IPS-15b (cell line): ENCODE measurements at regions not wholly inside any gene's neighbourhood (a gene's known extent, or its start where the extent isn't known, plus 50 kb on each side); places are given as distances from the start of the nearest gene placed in this dataset.
"Not testable (repeated sequence)": the region's sequence is repeated elsewhere in the genome, so short reads cannot be mapped to it uniquely, and the experiment has no call there.

Experiments used
- H3K27me3 ChIP-seq: one replicate; pipeline ENCODE4 v1.6.1; 2013; ENCODE audit warnings: low read length; ENCODE audit not compliant: control insufficient read depth, insufficient read depth
- H3K36me3 ChIP-seq: one replicate; pipeline ENCODE4 v1.6.1; 2013; ENCODE audit warnings: low read length; ENCODE audit not compliant: control insufficient read depth, insufficient read depth
- H3K4me1 ChIP-seq: one replicate; pipeline ENCODE4 v1.6.1; 2013; ENCODE audit warnings: mild to moderate bottlenecking, low read length; ENCODE audit not compliant: control insufficient read depth, insufficient read depth
- H3K4me3 ChIP-seq: one replicate; pipeline ENCODE4 v1.5.1; 2013; ENCODE audit warnings: low read depth, low read length
- H3K9ac ChIP-seq: one replicate; pipeline ENCODE4 v1.6.1; 2013; ENCODE audit warnings: low read depth, mild to moderate bottlenecking, low read length
- H3K9me3 ChIP-seq: one replicate; pipeline ENCODE4 v1.6.1; 2013; ENCODE audit warnings: mild to moderate bottlenecking, low read length; ENCODE audit not compliant: control insufficient read depth, insufficient read depth

DNA sequence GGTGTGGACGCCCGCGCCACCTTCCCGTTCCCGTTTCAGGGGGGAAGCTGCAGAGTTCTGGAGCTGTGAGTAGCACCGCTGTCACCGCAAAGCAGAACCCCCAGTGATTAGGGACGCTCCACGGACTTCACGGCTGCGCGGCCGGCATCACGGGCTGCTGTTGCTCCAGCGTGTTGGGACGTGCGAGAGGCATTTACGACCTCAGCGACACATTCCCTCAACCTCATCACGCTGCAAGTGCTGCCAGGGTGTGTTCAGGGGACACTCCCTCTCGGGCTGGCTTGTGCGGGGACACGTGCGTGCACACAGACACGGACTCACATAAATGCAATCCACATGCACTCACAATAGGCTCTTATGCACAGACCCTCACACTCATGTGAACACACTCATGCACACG is 187.9 kb downstream of the NPIPB11 start:
- H3K9me3 ChIP-seq, H3K9ac ChIP-seq, H3K36me3 ChIP-seq, H3K4me3 ChIP-seq, H3K4me1 ChIP-seq, H3K27me3 ChIP-seq: not testable (repeated sequence)

- H3K27me3 ChIP-seq, H3K4me3 ChIP-seq, H3K9ac ChIP-seq, H3K4me1 ChIP-seq, H3K9me3 ChIP-seq, H3K36me3 ChIP-seq: not testable (repeated sequence)
These were observed 188.3 kb downstream of the NPIPB11 start for GRCh38 chr16:29218171-29218570.

DNA sequence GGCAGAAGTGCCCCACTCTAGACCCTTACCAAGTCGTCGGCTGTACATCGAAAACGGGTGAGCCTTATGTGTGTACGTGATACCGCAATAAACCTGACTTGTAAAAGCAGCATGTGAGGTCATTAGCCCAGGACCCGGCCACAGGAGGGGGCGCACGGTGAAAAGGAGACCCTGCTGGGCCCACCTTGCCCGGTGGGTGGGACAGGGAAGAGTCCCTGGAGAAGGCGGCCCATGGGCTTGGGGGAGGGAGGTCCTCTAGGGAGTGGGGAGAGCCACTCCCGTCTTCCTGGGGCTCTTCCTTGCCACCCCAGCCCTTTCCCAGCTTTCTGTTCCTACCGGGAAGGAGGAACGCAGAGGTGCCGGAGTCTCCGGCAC is 188.8 kb downstream of the NPIPB11 start:
- H3K36me3 ChIP-seq, H3K4me3 ChIP-seq, H3K27me3 ChIP-seq, H3K4me1 ChIP-seq, H3K9ac ChIP-seq, H3K9me3 ChIP-seq: not testable (repeated sequence)

DNA sequence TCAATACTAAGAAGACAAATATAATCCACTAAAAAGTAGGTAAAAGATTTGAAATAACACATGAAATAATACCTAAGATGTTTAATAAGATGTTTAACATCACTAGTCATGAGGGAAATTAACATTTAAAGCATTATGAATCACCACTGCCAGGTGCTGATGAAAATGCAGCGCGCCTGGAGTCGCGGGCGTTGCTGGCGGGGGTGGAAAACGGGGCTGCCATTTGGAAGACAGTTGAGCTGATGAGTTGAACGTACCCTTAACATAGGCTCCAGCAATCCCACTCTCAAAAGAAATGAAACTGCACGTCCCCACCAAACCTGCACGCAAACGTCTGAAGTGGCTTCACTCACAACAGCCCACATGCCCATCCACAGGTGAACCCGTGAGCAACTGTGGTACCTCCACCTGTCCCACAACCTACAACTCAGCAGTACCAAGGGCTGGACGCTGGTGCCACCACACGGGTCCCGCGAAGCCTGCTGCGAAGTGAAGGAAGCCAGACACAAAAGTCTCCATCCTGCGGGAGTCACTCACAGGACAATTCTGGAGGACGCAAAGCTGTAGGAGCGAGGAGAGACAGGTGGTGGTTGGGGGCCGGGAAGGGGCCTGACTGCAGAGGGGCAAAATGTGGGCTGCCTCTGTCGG is 189.3 kb downstream of the NPIPB11 start:
- H3K36me3 ChIP-seq, H3K4me3 ChIP-seq, H3K27me3 ChIP-seq, H3K4me1 ChIP-seq, H3K9ac ChIP-seq, H3K9me3 ChIP-seq: not testable (repeated sequence)

DNA sequence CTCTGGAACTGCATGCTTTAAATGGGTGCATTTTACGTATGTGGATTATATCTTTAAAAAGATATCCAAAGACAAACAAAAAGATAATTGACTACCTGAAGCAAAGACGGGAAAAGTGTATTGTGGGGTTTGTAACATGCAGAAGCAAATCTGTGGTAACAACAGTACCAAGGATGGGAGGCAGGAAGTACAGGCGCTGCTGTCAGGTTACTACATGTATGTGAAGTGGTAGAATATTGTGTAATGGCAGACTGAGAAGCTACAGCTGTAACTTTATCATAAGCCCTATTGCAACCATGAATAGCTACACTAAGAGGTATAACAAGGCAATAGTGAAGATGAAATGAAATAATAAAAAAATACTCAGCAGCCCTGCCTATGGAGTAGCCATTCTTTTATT is 192.7 kb downstream of the NPIPB11 start:
- not testable (repeated sequence) for H3K9me3 ChIP-seq, H3K9ac ChIP-seq, H3K36me3 ChIP-seq, H3K27me3 ChIP-seq, H3K4me3 ChIP-seq, H3K4me1 ChIP-seq

DNA sequence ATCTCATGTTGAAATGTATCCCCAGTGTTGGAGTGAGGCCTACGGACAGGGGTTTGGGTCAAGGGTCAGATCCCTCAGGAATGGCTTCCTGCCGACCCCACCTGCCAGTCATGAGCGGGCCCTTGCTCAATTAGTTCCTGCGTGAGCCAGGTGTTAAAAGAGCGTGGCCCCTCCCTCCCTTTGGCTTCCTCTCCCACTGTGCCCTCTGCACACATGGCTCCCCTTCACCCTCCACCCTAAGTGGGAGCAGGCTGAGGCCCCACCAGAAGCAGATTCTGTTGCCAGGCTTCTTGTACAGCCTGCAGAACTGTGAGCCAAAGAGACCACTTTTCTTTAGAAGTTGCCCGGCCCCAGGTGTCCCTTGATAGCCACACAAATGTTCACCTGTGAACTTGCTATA is 193.3 kb downstream of the NPIPB11 start:
- H3K9me3 ChIP-seq, H3K4me3 ChIP-seq, H3K27me3 ChIP-seq, H3K4me1 ChIP-seq, H3K9ac ChIP-seq, H3K36me3 ChIP-seq: not testable (repeated sequence)

DNA sequence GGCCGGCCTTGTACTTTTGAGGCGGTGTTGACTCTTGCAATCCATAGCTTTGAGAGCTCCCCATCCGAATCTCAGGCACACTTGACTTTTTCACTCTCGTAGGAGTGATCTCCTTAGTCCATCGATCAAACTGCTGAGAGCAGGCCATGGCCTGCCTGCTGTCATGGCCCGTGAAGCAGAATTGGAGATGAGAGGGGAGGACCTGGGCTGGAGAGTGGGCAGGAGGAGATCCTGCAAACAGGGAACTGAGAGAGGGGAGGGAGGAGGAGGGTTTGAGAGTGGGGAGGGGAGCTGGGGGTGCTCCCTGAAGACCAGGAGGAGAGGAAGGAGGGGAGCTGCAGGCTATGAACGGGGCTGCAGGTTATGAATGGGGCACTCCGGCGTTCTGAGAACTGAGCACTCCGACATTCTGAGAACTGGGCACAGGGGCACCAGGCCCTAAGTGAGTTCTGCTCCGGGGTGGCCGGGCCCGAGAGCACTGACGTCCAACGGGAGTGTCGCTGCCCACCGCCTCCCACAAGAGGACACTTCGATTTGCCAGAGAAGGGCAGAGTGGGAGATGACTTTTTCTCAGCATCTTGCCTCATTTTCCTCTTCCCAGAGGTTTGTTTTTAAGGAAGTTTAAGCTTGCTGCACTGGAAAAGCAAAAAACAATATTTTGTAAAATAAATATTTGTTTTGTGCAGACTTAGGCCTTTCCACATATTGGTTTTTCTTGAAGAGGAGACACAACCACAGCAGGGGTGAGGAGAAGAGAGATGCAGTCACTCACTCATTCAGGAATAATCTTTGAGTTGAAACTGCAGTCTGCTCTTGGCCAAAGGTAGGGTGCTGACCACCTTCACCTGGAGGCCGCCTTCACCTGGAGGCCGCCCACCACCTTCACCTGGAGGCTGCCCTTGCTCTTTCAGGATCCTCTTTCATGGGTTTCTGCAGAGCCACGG is 194.2 kb downstream of the NPIPB11 start:
- not testable (repeated sequence) for H3K36me3 ChIP-seq, H3K9ac ChIP-seq, H3K27me3 ChIP-seq, H3K9me3 ChIP-seq, H3K4me3 ChIP-seq, H3K4me1 ChIP-seq

DNA sequence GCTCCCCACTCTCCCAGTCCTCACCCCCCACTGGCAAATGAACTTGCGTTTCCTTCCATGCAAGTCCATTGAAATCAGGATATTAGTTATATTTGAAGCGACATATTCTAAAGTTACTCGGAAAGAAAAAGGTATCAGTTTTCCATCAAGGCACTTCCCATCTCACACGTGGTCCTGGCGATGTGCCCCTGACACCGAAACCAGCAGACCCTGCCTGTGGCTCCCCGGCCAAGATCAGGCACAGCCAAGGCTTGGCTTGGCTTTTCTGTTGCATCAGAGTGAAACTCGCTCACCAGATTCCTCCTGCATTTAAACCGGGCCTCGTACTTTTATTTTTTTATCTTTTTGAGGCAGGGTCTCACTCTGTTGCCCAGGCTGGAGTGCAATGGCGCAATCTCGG is 195.1 kb downstream of the NPIPB11 start:
- not testable (repeated sequence) for H3K4me3 ChIP-seq, H3K36me3 ChIP-seq, H3K9ac ChIP-seq, H3K27me3 ChIP-seq, H3K9me3 ChIP-seq, H3K4me1 ChIP-seq

DNA sequence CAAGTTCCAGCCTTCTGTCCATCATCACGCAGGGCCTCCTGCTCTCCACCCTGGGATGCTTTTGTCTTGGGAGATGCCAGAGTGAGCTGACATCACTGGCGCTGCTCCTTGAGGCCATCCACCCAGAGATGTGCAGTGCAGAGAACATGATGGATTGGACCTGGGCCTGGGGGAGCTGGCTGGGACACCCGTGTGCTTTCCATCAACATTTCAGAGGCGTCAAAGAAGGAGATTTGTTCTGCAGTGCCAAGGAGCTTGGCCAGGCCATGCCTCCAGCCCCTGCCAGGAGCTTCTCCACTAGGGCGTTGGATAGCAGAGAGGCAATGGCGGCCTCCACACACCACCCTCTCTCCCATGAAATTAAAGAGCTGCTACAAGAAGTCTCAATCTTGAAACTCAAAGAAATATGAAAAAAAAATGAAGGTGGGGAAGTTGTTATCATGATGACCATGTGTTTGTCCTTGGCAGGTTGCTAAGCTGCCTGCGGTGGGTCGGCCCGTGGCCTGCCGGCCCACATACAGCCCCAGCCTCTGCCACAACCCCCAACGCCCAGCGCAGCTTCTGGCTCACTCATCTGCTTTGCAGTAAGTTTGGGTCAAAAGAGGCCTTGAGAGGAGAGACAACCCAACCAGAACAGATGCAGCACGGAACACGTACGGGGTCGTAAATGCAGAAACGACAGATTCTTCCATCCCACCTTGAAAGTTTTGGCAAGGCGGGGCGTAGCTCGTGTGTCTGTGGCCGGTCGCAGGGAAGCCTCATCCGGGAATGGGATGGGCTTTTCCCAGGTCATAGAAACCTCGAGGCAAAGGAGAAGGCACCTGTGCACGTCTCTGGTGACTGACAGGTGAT is 196.0 kb downstream of the NPIPB11 start:
- not testable (repeated sequence) for H3K27me3 ChIP-seq, H3K36me3 ChIP-seq

GRCh38 chr16:29206120-29206519 is 200.4 kb downstream of the NPIPB11 start:
- not testable (repeated sequence) for H3K9me3 ChIP-seq, H3K36me3 ChIP-seq, H3K4me1 ChIP-seq

More for the DNA sequence above, 196.0 kb downstream of the NPIPB11 start:
- H3K4me3 ChIP-seq, H3K4me1 ChIP-seq, H3K9me3 ChIP-seq, H3K9ac ChIP-seq: not testable (repeated sequence)

DNA sequence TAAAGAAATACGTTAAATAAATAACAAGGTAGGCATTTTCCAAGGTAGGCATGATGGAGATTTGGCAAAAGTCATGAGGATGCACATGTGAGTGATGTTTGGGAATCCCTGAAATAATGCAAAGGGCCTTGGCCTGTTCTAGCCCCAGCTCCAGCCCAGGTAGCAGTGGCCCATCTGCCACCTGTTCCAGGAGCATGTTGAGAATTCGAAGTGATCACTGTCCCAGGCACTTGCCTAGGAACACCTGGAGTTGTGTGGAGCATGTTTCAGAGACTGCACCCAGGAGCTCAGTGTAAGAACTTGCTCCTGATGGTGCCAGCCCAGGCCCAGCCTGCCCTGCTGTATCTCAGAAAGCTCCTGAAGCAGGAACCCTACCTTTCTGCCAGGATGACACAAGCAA is 201.4 kb downstream of the NPIPB11 start:
- H3K27me3 ChIP-seq, H3K9ac ChIP-seq, H3K36me3 ChIP-seq, H3K9me3 ChIP-seq, H3K4me1 ChIP-seq, H3K4me3 ChIP-seq: not testable (repeated sequence)

More at GRCh38 chr16:29206120-29206519, 200.4 kb downstream of the NPIPB11 start:
- H3K27me3 ChIP-seq, H3K9ac ChIP-seq, H3K4me3 ChIP-seq: not testable (repeated sequence)

DNA sequence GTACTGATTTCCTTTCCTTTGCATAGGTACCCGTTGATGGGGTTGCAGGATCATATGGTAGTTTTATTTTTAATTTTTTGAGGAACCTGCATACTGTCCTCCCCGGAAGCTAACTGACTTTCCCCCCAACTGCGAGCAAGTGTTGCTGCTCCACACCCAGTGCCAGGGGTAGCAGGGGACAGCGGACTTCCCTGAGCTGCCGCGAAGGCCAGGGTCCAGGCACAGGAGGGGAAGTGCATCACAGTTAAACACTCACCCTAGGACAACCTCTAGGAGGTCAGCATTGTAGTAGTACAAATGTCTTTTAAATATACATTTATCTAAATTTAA is 201.7 kb downstream of the NPIPB11 start:
- Histone ChIP-seq H3K9me3 (no peaks in the 10 kb centered on the region), H3K9ac (no peak overlapping the region), H3K27me3 (no peaks in the 10 kb centered on the region), H3K4me1 (no peaks in the 10 kb centered on the region), H3K36me3 (no peaks in the 10 kb centered on the region), H3K4me3 (no peak overlapping the region)
